Pulmonary artery endothelial cell (primary cell): ENCODE measurements at regions not wholly inside any gene's neighbourhood (a gene's known extent, or its start where the extent isn't known, plus 50 kb on each side); places are given as distances from the start of the nearest gene placed in this dataset.
"Not testable (repeated sequence)": the region's sequence is repeated elsewhere in the genome, so short reads cannot be mapped to it uniquely, and the experiment has no call there.

Experiments used
- DNase-seq: peaks from one replicate; pipeline ENCODE4 v3.0.0-alpha.2; 2011; ENCODE audit warnings: low read depth, low spot score

GRCh38 chr2:192579965-192580700 lies 385.4 kb upstream of the TMEFF2 start:
- DNase-seq, result no peak

GRCh38 chr2:192578780-192579179 lies 384.0 kb upstream of the TMEFF2 start:
- DNase-seq, result no peak

- no peak for DNase-seq
Observed at GRCh38 chr2:192577706-192578105, 383.0 kb upstream of the TMEFF2 start.

- DNase-seq, result no peak
Observed at GRCh38 chr2:192574552-192574951, 379.8 kb upstream of the TMEFF2 start.

GRCh38 chr2:192571636-192572035 lies 376.9 kb upstream of the TMEFF2 start:
- no peak for DNase-seq

GRCh38 chr2:192570788-192571187 lies 376.1 kb upstream of the TMEFF2 start:
- DNase-seq, result no peak

GRCh38 chr2:192566863-192567262 lies 372.1 kb upstream of the TMEFF2 start:
- no peak for DNase-seq

GRCh38 chr2:192560326-192560725 lies 365.6 kb upstream of the TMEFF2 start:
- no peak for DNase-seq

- no peak for DNase-seq
Observed at GRCh38 chr2:192559587-192559986, 364.9 kb upstream of the TMEFF2 start.

- DNase-seq, result no peak
Observed at GRCh38 chr2:192558637-192559036, 363.9 kb upstream of the TMEFF2 start.

GRCh38 chr2:192555740-192556139 lies 361.0 kb upstream of the TMEFF2 start:
- no peak for DNase-seq

- DNase-seq, result no peak
Observed at GRCh38 chr2:192551760-192552159, 357.0 kb upstream of the TMEFF2 start.

GRCh38 chr2:192546565-192546964 lies 351.8 kb upstream of the TMEFF2 start:
- no peak for DNase-seq

- no peak for DNase-seq
Observed at GRCh38 chr2:192544371-192544955, 349.7 kb upstream of the TMEFF2 start.

GRCh38 chr2:192542148-192543066 lies 347.7 kb upstream of the TMEFF2 start:
- not testable (repeated sequence) for DNase-seq

GRCh38 chr2:192539306-192539705 lies 344.6 kb upstream of the TMEFF2 start:
- no peak for DNase-seq

GRCh38 chr2:192536922-192537624 lies 342.3 kb upstream of the TMEFF2 start:
- no peak for DNase-seq

- DNase-seq, result no peak
Observed at GRCh38 chr2:192535956-192536921, 341.5 kb upstream of the TMEFF2 start.

- no peak for DNase-seq
Observed at GRCh38 chr2:192534072-192534471, 339.3 kb upstream of the TMEFF2 start.

GRCh38 chr2:192524642-192525251 lies 330.0 kb upstream of the TMEFF2 start:
- DNase-seq, result not testable (repeated sequence)
